Right ventricle myocardium superior (tissue), 1 donor: ENCODE measurements at regions not wholly inside any gene's neighbourhood (a gene's known extent, or its start where the extent isn't known, plus 50 kb on each side); places are given as distances from the start of the nearest gene placed in this dataset.

ENCODE experiments used
- ATAC-seq: fragments of 200-7000 bp; cut with Tn5 transposase; one replicate; pipeline ENCODE4 v1.9.1; 2020; ENCODE audit warnings: mild to moderate bottlenecking; ENCODE audit not compliant: poor library complexity
- DNase-seq: peaks from one replicate; pipeline ENCODE4 v3.0.0-alpha.2; 2020
- intact Hi-C: fragments of 100-400 bp; cut with DNase I; formaldehyde crosslinking; loops from one replicate; pipeline ENCODE4 v1.11.2; 2022
- donor health status: DM: no; HTN: yes; CAD: no; lungs with severe emphysema.

- DNase-seq (no peak), ATAC-seq (no peak)
- intact Hi-C loops: no loop called here
Measured at GRCh38 chr7:22551768-22552513, 52.0 kb upstream of the STEAP1B start.

GRCh38 chr7:22550514-22551030 is 50.6 kb upstream of the STEAP1B start:
- ATAC-seq (no peak), DNase-seq (no peak)
- intact Hi-C loops: no loop called here

GRCh38 chr7:22549667-22550513 is 49.9 kb upstream of the STEAP1B start:
- intact Hi-C loops: no loop called here
- DNase-seq (no peak), ATAC-seq (no peak)
